SJCRH30 (cell line): ENCODE measurements at regions not wholly inside any gene's neighbourhood (a gene's known extent, or its start where the extent isn't known, plus 50 kb on each side); places are given as distances from the start of the nearest gene placed in this dataset.
A peak's percentile ranks its signal among the peaks of the same experiment; 100 is the strongest.

Experiments used
- DNase-seq, 2 experiments: peaks; one replicate each; pipeline ENCODE4 v3.0.0-alpha.2; 2015 to 2020
- H3K27ac ChIP-seq: fragments of 250-450 bp; sonication (Bioruptor Pico); 2 replicates; pipeline ENCODE4 v1.5.1; 2020; ENCODE audit warnings: mild to moderate bottlenecking, moderate library complexity
- H3K27me3 ChIP-seq: fragments of 250-450 bp; sonication (Bioruptor Pico); 2 replicates; pipeline ENCODE4 v1.5.1; 2020; ENCODE audit warnings: mild to moderate bottlenecking, moderate library complexity
- H3K36me3 ChIP-seq: fragments of 250-450 bp; sonication (Bioruptor Pico); 2 replicates; pipeline ENCODE4 v1.5.1; 2020; ENCODE audit warnings: mild to moderate bottlenecking, moderate library complexity
- H3K4me1 ChIP-seq: fragments of 250-450 bp; sonication (Bioruptor Pico); 2 replicates; pipeline ENCODE4 v1.5.1; 2020; ENCODE audit warnings: mild to moderate bottlenecking, moderate library complexity
- H3K4me3 ChIP-seq: fragments of 250-450 bp; sonication (Bioruptor Pico); 2 replicates; pipeline ENCODE4 v1.5.1; 2020; ENCODE audit warnings: mild to moderate bottlenecking, moderate library complexity
- H3K9me3 ChIP-seq: fragments of 250-450 bp; sonication (Bioruptor Pico); replicated peaks from 2 replicates; pipeline ENCODE4 v1.5.1; 2020; ENCODE audit warnings: mild to moderate bottlenecking, moderate library complexity

- no peak overlapping the region for H3K27ac ChIP-seq
- no peaks in the 10 kb centered on the region for H3K4me1 ChIP-seq
- no peaks in the 10 kb centered on the region for H3K36me3 ChIP-seq
- no peak for DNase-seq
- no peaks in the 10 kb centered on the region for H3K27me3 ChIP-seq
- H3K9me3 ChIP-seq: no peaks in the 10 kb centered on the region
- no peak overlapping the region for H3K4me3 ChIP-seq
Observed at GRCh38 chr4:129379429-129379828, 283.5 kb downstream of the C4orf33 start.

GRCh38 chr4:129384974-129385373, 289.0 kb downstream of the C4orf33 start:
- H3K4me1 ChIP-seq: no peaks in the 10 kb centered on the region
- H3K9me3 ChIP-seq: no peaks in the 10 kb centered on the region
- no peak overlapping the region for H3K27ac ChIP-seq
- no peaks in the 10 kb centered on the region for H3K27me3 ChIP-seq
- no peaks in the 10 kb centered on the region for H3K36me3 ChIP-seq
- H3K4me3 ChIP-seq: no peak overlapping the region
- DNase-seq: no peak

DNA sequence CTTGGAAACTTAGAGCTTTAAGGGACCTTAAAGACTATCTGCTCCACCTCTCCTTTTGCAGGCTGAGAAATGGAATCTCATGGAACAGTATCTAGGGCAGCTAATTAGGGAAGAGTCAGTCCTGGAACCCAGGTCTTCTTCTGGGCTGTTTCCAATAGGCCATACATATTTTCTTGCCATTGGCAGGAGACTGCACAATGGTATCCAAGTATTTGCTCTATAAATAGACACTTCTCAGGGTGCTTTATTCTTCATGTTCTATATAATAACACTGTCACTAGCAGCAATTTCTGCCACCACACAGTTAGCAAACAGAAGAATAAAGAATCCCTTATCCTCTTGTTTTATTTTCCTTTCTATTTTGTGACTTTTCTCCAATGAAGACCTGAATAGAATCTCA, 291.7 kb downstream of the C4orf33 start:
- DNase-seq: no peak
- Histone ChIP-seq H3K27me3 (no peaks in the 10 kb centered on the region), H3K4me3 (no peak overlapping the region), H3K9me3 (no peaks in the 10 kb centered on the region), H3K36me3 (no peaks in the 10 kb centered on the region), H3K4me1 (no peaks in the 10 kb centered on the region), H3K27ac (no peak overlapping the region)

GRCh38 chr4:129393976-129394375, 298.0 kb downstream of the C4orf33 start:
- no peaks in the 10 kb centered on the region for H3K9me3 ChIP-seq
- DNase-seq: no peak
- no peaks in the 10 kb centered on the region for H3K4me1 ChIP-seq
- no peak overlapping the region for H3K27ac ChIP-seq
- H3K36me3 ChIP-seq: no peaks in the 10 kb centered on the region
- no peaks in the 10 kb centered on the region for H3K27me3 ChIP-seq
- H3K4me3 ChIP-seq: no peak overlapping the region

GRCh38 chr4:129394635-129395034, 298.7 kb downstream of the C4orf33 start:
- no peaks in the 10 kb centered on the region for H3K4me1 ChIP-seq
- H3K4me3 ChIP-seq: no peak overlapping the region
- H3K27ac ChIP-seq: no peak overlapping the region
- no peaks in the 10 kb centered on the region for H3K27me3 ChIP-seq
- no peaks in the 10 kb centered on the region for H3K9me3 ChIP-seq
- H3K36me3 ChIP-seq: no peaks in the 10 kb centered on the region
- no peak for DNase-seq

GRCh38 chr4:129403848-129404247, 307.9 kb downstream of the C4orf33 start:
- DNase-seq: no peak
- H3K4me3 ChIP-seq: no peak overlapping the region
- H3K36me3 ChIP-seq: no peaks in the 10 kb centered on the region
- H3K9me3 ChIP-seq: no peaks in the 10 kb centered on the region
- no peaks in the 10 kb centered on the region for H3K4me1 ChIP-seq
- no peaks in the 10 kb centered on the region for H3K27me3 ChIP-seq
- no peak overlapping the region for H3K27ac ChIP-seq

GRCh38 chr4:129410115-129410514, 314.2 kb downstream of the C4orf33 start:
- Histone ChIP-seq H3K4me3 (no peak overlapping the region), H3K27ac (no peak overlapping the region), H3K27me3 (no peaks in the 10 kb centered on the region), H3K36me3 (no peaks in the 10 kb centered on the region), H3K9me3 (no peaks in the 10 kb centered on the region), H3K4me1 (no peaks in the 10 kb centered on the region)
- no peak for DNase-seq

DNA sequence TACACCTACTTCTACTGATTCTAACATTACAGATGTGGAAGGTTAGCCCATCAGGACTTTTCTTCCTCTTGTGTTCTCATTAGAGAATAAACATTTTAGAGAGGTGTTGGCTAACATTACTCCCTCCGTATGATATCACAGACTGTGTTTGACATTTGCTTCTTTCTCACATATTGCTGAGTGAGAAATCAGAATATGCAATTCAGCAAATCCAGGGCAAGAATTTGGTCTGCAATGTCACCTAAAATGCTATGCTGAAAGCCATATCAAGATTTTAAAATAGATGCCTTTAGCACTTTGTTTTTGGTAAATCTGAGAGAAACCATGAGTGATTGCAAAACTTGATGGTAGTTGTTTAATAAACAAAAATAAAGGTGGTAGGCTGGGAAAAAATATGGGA, 319.1 kb downstream of the C4orf33 start:
- DNase-seq: no peak
- Histone ChIP-seq H3K27ac (no peak overlapping the region), H3K4me1 (no peaks in the 10 kb centered on the region), H3K27me3 (no peaks in the 10 kb centered on the region), H3K36me3 (no peaks in the 10 kb centered on the region), H3K4me3 (no peak overlapping the region), H3K9me3 (no peaks in the 10 kb centered on the region)

GRCh38 chr4:129420637-129421036, 324.7 kb downstream of the C4orf33 start:
- Histone ChIP-seq H3K27me3 (no peaks in the 10 kb centered on the region), H3K9me3 (no peaks in the 10 kb centered on the region), H3K4me1 (no peaks in the 10 kb centered on the region), H3K4me3 (no peak overlapping the region), H3K36me3 (no peaks in the 10 kb centered on the region), H3K27ac (no peak overlapping the region)
- DNase-seq: no peak

DNA sequence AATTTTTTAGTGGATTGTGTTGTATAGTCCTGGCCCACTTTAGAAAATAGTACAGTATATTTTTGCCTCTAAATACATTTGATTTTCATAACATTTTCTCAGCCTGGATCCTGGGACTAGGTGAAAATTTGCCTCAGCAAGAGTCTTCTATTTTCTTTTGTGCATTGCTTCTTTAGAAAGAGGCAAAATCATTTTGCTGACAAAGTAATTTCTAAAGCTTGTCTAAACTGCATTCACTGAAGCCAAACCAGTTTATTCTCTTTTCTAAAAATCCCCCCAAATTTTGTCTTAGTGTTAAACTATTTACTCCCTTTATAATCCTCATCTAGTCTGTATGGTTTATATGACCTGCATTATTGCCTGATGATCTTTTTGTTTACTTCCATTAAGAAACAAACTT, 326.3 kb downstream of the C4orf33 start:
- H3K27me3 ChIP-seq: no peaks in the 10 kb centered on the region
- H3K36me3 ChIP-seq: no peaks in the 10 kb centered on the region

DNA sequence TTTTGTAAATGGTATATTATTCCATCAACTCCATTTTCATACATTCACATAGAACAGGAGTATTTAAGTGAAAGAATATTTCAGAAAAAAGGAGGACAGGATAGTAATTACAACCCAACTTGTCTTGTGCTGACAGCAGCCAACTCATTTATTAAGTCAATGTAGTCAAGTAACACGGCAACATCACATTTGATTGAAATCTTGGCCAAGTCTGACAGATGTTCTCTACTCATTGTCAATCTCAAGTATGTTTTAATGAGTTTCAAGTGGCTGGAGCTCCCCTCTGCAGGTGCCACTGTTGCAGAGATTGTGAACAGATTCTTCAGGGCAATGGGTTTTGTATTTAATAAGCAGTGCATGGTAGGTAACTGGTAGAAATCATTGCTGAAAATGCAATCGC, 332.5 kb downstream of the C4orf33 start:
- H3K27ac ChIP-seq: no peak overlapping the region
- peak in 1 of 2 experiments; percentile 1 for DNase-seq
- H3K4me3 ChIP-seq: no peak overlapping the region
- peaks cover 28% of the 10 kb centered on the region for H3K4me1 ChIP-seq
- H3K36me3 ChIP-seq: no peaks in the 10 kb centered on the region
- H3K27me3 ChIP-seq: no peaks in the 10 kb centered on the region
- no peaks in the 10 kb centered on the region for H3K9me3 ChIP-seq

More for the DNA sequence above, 326.3 kb downstream of the C4orf33 start:
- no peak for DNase-seq
- Histone ChIP-seq H3K4me3 (no peak overlapping the region), H3K4me1 (no peaks in the 10 kb centered on the region), H3K27ac (no peak overlapping the region), H3K9me3 (no peaks in the 10 kb centered on the region)

DNA sequence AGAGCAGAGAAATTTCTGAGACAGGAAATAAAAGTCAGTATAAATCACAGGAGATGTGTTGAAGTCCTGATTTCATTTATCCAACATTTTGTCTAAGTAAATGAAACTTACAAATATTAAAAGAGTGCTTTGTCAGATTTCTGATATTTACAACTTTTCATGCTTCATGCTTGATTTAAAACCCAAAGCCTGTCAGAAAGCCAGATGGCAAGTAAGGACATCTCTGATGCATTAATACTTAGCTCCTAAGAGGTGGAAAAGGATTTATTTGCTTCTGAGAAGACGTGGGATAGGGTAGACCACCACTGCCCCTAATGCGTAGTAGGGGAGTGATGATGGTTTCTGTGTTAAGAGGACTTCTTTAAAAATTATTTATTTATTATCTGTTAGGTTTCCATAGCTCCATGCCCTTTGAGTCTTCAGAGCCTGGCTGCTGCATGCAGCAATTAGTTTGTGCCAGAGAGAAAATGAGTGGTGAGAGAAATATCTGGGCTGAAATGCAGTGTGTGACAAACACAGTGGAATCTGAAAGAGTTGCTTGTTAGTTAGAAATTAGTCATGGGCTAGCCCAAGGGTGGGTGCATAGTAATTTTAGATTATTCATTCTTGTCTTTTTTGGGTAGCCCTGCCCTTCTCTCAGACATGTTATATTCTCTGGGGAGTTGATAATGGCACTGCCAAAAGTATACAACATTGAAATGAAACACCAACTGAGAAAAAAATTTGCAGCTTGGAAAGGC, 333.8 kb downstream of the C4orf33 start:
- H3K36me3 ChIP-seq: no peaks in the 10 kb centered on the region
- peak; percentile 49 to 76 for DNase-seq
- H3K4me1 ChIP-seq: peaks cover 28% of the 10 kb centered on the region
- H3K9me3 ChIP-seq: no peaks in the 10 kb centered on the region
- no peaks in the 10 kb centered on the region for H3K27me3 ChIP-seq
- H3K27ac ChIP-seq: peak overlapping the region; percentile 97
- H3K4me3 ChIP-seq: peak overlapping the region; percentile 57

DNA sequence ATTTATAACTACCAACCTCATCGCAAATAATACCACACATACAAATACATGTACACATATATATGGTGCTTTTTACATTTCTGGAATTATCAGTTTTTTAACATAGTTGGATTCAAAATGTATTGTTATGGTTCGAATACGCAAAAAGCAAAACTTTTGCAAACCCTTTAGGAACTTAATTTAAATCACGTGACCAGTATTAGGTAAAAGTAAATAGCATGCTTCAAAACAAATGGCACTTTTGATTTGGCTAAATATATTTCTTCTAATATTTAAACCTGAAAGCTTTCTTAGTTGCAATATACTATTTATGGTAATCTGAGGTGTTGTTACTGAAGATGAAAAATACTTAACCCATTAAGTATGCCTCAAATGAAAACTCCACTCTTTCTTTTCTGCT, 341.4 kb downstream of the C4orf33 start:
- Histone ChIP-seq H3K4me1 (no peaks in the 10 kb centered on the region), H3K9me3 (no peaks in the 10 kb centered on the region), H3K27ac (no peak overlapping the region), H3K4me3 (no peak overlapping the region), H3K36me3 (no peaks in the 10 kb centered on the region), H3K27me3 (no peaks in the 10 kb centered on the region)
- DNase-seq: no peak

DNA sequence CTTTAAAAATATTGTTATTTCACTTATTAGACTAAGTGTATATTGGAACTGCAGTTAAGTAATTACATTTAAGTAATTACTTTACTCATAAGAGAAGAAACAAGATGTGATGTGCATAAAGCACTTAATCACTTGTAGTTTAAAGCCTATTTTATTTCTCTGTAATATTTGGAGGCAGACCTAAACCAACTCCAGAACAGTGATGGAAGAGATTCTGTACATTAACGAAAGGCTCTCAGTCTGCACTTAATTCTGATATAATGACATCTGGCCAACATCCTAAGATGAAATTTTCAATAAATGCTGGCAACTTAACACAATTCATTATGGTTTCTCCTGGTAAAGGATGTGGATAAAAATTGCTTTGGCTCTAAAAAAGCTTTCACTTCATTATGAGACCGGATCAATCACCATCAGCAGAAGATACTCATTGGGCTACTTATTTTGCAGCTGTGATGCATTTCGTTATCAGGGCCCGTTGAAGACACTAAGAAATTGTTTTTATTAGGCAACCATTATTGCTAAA, 342.6 kb downstream of the C4orf33 start:
- no peaks in the 10 kb centered on the region for H3K36me3 ChIP-seq
- H3K4me1 ChIP-seq: no peaks in the 10 kb centered on the region
- H3K9me3 ChIP-seq: no peaks in the 10 kb centered on the region
- DNase-seq: no peak
- H3K4me3 ChIP-seq: no peak overlapping the region
- no peaks in the 10 kb centered on the region for H3K27me3 ChIP-seq
- H3K27ac ChIP-seq: no peak overlapping the region

- Histone ChIP-seq H3K4me1 (no peaks in the 10 kb centered on the region; the same call in 1 of the 2 replicates), H3K9me3 (no peaks in the 10 kb centered on the region), H3K4me3 (no peak overlapping the region), H3K36me3 (no peaks in the 10 kb centered on the region), H3K27ac (no peak overlapping the region), H3K27me3 (no peaks in the 10 kb centered on the region)
- peak; percentile 25 to 49 for DNase-seq
Observed at GRCh38 chr4:129446074-129446473, 350.1 kb downstream of the C4orf33 start.
